ENCODE measurements at regions not wholly inside any gene's neighbourhood (a gene's known extent, or its start where the extent isn't known, plus 50 kb on each side); places are given as distances from the start of the nearest gene placed in this dataset.

GRCh38 chr20:12076200-12076599 lies 158.5 kb downstream of the BTBD3 start:
- Histone ChIP-seq H3K4me1 (no peaks in the 10 kb centered on the region), H3K36me3 (no peaks in the 10 kb centered on the region), H3K27me3 (no peaks in the 10 kb centered on the region), H3K9me3 (no peaks in the 10 kb centered on the region), H3K27ac (no peak overlapping the region), H3K4me3 (no peak overlapping the region)
- ATAC-seq, result no peak
- no peak for TF ChIP-seq CTCF (IDR thresholded peaks at IDR 0.05 in 4 of 5, conservative IDR thresholded peaks at IDR 0.05 in 1 of 5)
- no peak for TF ChIP-seq POLR2A (IDR thresholded peaks at IDR 0.05)
- no peak for DNase-seq
- intact Hi-C loops (cut with DNase I; ENCODE audit: low total_unique reads), result no loop called here
- in situ Hi-C loops (cut with MboI; ENCODE audit: low sequenced_read_pairs in 4 of 4), result no loop called here

DNA sequence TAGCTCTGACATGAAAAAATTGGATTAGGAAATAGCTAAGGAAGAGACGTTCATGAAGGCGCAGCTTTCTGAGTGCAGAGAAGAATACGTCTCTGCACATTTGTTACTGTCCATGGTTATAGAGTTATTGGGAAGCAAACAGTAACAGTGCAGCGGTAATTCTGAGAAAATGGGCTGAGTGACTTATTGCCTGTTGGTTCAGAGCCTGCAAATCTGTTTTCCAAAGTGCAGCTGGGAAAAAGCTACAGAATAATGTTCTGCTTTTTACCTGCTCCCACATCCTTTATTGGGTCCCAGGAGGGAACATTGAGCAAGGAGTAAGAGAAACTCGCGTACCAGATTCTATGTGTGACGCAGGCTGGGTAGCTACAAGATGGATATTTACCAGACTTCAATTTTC lies 160.2 kb downstream of the BTBD3 start:
- no peaks in the 10 kb centered on the region for H3K4me1 ChIP-seq
- no peaks in the 10 kb centered on the region for H3K36me3 ChIP-seq
- in situ Hi-C loops (cut with MboI; ENCODE audit: low sequenced_read_pairs in 4 of 4), result no loop called here
- intact Hi-C loops (cut with DNase I; ENCODE audit: low total_unique reads), result no loop called here
- TF ChIP-seq CTCF (IDR thresholded peaks at IDR 0.05 in 4 of 5, conservative IDR thresholded peaks at IDR 0.05 in 1 of 5) (no peak), POLR2A (IDR thresholded peaks at IDR 0.05) (no peak)
- H3K4me3 ChIP-seq, result no peak overlapping the region
- H3K27ac ChIP-seq, result no peak overlapping the region
- ATAC-seq (peak in 1 of 2 donors; percentile 39), DNase-seq (no peak)
- H3K27me3 ChIP-seq, result no peaks in the 10 kb centered on the region
- no peaks in the 10 kb centered on the region for H3K9me3 ChIP-seq

DNA sequence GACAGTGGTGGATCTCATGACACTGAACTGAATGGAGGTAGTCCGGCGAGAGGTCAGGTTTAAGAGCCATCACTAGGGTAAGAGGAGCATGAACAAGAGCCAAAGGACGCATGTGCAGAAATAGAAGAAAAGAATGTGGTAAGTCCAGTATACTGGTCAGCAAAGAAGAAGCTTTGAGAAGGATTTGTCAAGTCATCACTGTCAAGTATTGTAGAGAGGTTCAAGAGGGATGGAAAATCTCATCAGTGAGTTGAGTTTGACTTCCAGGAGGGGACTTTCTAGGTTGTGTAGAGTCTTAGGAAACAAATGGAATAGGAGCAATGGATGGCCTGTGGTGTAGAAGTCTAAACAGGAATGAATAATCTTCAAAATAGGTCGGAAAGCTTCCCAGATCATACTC lies 161.8 kb downstream of the BTBD3 start:
- H3K27me3 ChIP-seq, result no peaks in the 10 kb centered on the region
- in situ Hi-C loops (cut with MboI; ENCODE audit: low sequenced_read_pairs in 4 of 4), result no loop called here
- no peak overlapping the region for H3K4me3 ChIP-seq
- intact Hi-C loops (cut with DNase I; ENCODE audit: low total_unique reads), result no loop called here
- H3K4me1 ChIP-seq, result no peaks in the 10 kb centered on the region
- no peaks in the 10 kb centered on the region for H3K9me3 ChIP-seq
- no peak overlapping the region for H3K27ac ChIP-seq
- TF ChIP-seq CTCF (IDR thresholded peaks at IDR 0.05 in 4 of 5, conservative IDR thresholded peaks at IDR 0.05 in 1 of 5), result no peak
- no peak for TF ChIP-seq POLR2A (IDR thresholded peaks at IDR 0.05)
- DNase-seq (no peak), ATAC-seq (no peak)
- H3K36me3 ChIP-seq, result no peaks in the 10 kb centered on the region

- TF ChIP-seq CTCF (IDR thresholded peaks at IDR 0.05 in 4 of 5, conservative IDR thresholded peaks at IDR 0.05 in 1 of 5), result no peak
- TF ChIP-seq POLR2A (IDR thresholded peaks at IDR 0.05), result no peak
- no peak overlapping the region for H3K27ac ChIP-seq
- in situ Hi-C loops (cut with MboI; ENCODE audit: low sequenced_read_pairs in 4 of 4), result no loop called here
- ATAC-seq (no peak), DNase-seq (no peak)
- no peaks in the 10 kb centered on the region for H3K27me3 ChIP-seq
- intact Hi-C loops (cut with DNase I; ENCODE audit: low total_unique reads), result no loop called here
- H3K4me3 ChIP-seq, result no peak overlapping the region
- no peaks in the 10 kb centered on the region for H3K9me3 ChIP-seq
- H3K4me1 ChIP-seq, result no peaks in the 10 kb centered on the region
- no peaks in the 10 kb centered on the region for H3K36me3 ChIP-seq
Measured at GRCh38 chr20:12083269-12083668, 165.6 kb downstream of the BTBD3 start.

DNA sequence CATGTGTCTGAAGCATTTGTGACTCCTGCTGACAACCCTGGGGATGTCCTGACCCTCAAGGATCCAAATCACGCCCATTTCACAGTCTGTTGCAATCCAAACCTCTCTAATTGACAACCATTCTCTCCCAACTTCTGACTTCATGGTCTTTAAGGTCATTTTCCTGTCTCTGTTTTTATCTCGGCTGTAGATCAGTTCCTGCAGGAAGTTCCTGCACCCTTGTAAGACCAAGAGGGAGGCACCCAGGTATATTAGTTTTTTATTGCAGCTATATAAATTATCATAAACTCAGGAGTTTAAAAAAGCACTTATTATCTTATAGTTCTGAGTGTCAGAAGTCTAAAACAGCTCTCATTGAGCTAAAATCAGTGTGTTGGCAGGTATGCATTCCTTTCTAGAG lies 166.8 kb downstream of the BTBD3 start:
- in situ Hi-C loops (cut with MboI; ENCODE audit: low sequenced_read_pairs in 4 of 4), result no loop called here
- Histone ChIP-seq H3K4me1 (no peaks in the 10 kb centered on the region), H3K4me3 (no peak overlapping the region), H3K9me3 (no peaks in the 10 kb centered on the region), H3K27me3 (no peaks in the 10 kb centered on the region), H3K27ac (no peak overlapping the region), H3K36me3 (no peaks in the 10 kb centered on the region)
- no peak for TF ChIP-seq CTCF (IDR thresholded peaks at IDR 0.05 in 4 of 5, conservative IDR thresholded peaks at IDR 0.05 in 1 of 5)
- TF ChIP-seq POLR2A (IDR thresholded peaks at IDR 0.05), result no peak
- ATAC-seq (no peak), DNase-seq (no peak)
- intact Hi-C loops (cut with DNase I; ENCODE audit: low total_unique reads), result no loop called here
